Uterus (tissue), 2 donors: ENCODE measurements at regions not wholly inside any gene's neighbourhood (a gene's known extent, or its start where the extent isn't known, plus 50 kb on each side); places are given as distances from the start of the nearest gene placed in this dataset.

Source experiments
- POLR2A ChIP-seq, 2 donors: fragments of 450-650 bp; IDR thresholded peaks; one replicate each; pipeline ENCODE4 v1.6.1; 2016; ENCODE audit warnings: antibody characterized with exemption in 2 of 2, mild to moderate bottlenecking in 1 of 2, moderate library complexity in 1 of 2
- TF ChIP-seq, protein P1 (sequence below), 4 experiments: fragments of 200-600 bp in 2 of 4; fragments of 450-650 bp in 2 of 4; sonication (generic) in 2 of 4; IDR thresholded peaks; one replicate each; pipeline ENCODE4 v1.5.1; 2016 to 2019; ENCODE audit warnings: antibody characterized with exemption in 4 of 4, mild to moderate bottlenecking in 2 of 4, moderate library complexity in 1 of 4

DNA sequence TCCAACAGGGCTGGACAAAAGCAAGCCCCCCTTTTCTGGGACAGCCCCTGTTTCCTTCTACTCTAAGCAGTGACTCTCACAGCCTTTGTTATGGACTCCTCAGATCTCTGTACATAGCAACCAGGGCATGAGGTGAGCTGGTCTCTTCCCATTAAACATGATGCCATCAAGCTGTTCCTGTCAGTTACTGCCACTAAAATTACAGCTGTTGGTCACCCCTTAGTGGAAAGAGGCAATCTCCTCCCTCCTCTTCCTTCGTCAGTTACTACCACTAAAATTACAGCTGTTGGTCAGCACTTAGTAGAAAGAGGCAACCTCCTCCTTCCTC lies 95.2 kb upstream of the SMIM36 start:
- TF ChIP-seq POLR2A (IDR thresholded peaks at IDR 0.05), result no peak
- TF ChIP-seq, protein P1, sequence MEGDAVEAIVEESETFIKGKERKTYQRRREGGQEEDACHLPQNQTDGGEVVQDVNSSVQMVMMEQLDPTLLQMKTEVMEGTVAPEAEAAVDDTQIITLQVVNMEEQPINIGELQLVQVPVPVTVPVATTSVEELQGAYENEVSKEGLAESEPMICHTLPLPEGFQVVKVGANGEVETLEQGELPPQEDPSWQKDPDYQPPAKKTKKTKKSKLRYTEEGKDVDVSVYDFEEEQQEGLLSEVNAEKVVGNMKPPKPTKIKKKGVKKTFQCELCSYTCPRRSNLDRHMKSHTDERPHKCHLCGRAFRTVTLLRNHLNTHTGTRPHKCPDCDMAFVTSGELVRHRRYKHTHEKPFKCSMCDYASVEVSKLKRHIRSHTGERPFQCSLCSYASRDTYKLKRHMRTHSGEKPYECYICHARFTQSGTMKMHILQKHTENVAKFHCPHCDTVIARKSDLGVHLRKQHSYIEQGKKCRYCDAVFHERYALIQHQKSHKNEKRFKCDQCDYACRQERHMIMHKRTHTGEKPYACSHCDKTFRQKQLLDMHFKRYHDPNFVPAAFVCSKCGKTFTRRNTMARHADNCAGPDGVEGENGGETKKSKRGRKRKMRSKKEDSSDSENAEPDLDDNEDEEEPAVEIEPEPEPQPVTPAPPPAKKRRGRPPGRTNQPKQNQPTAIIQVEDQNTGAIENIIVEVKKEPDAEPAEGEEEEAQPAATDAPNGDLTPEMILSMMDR (IDR thresholded peaks at IDR 0.05), result no peak
